ENCODE measurements at regions not wholly inside any gene's neighbourhood (a gene's known extent, or its start where the extent isn't known, plus 50 kb on each side); places are given as distances from the start of the nearest gene placed in this dataset.

DNA sequence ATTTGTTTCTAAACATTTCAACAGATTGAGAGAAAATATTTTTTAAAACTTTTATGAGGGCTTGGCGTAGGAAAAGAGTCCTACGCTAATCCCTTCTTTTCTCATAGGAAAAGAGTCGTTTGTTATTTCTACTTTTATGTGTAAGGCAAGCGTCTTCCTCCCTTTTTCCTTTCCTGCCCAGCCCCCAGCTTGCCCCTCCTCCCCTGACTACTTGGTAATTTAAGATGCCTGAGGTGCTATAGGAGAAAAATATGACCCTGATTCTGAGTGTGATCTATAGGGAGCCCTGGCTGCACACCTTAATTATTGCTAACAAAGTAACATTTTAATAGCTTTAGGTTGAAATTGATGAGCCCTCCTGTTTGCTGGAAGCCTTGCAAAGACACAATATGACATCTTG is 373.6 kb downstream of the PBX1 start:
- no peak for DNase-seq

GRCh38 chr1:164930833-164931232 is 371.8 kb downstream of the PBX1 start:
- no peak for DNase-seq

DNA sequence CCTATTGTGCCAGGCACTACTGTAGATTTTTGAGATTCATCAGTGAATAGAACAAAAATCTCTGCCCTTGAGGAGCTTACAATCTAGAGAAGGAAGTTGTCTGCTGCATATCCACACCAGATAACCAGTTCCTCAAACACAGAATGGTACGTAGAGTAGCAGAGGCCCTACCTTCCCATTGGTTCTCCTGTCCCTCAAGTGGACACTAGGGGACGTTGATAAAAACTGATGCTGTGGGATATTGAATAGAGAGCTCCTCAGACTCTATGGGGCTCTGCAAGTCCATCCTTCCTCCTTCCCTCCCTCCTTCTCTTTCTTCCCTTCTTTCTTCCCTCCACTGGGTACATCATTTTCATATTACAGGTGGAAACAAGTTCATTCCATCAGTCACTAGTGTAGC is 371.3 kb downstream of the PBX1 start:
- DNase-seq, result no peak

GRCh38 chr1:164928232-164928812 is 369.3 kb downstream of the PBX1 start:
- no peak for DNase-seq

DNA sequence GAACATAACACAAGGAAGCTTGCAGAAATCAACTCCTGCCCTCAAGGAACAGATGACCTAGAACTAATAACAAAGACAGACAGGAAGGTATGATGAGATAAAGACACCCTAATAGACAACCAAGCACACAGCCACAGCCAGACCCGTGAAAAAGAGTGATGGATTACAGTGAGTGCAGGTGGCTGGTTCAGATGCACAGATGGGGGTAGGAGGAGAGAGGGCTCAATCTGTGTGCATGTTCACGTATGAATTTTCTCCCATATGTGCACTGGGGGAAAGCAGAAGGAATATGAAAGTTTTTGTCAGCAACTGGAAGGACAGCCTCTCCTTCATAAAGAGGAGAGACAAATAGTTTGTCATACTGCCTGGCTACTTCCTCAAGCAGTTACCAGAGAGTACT is 367.1 kb downstream of the PBX1 start:
- DNase-seq, result no peak

GRCh38 chr1:164922585-164922984 is 363.6 kb downstream of the PBX1 start:
- DNase-seq, result no peak

DNA sequence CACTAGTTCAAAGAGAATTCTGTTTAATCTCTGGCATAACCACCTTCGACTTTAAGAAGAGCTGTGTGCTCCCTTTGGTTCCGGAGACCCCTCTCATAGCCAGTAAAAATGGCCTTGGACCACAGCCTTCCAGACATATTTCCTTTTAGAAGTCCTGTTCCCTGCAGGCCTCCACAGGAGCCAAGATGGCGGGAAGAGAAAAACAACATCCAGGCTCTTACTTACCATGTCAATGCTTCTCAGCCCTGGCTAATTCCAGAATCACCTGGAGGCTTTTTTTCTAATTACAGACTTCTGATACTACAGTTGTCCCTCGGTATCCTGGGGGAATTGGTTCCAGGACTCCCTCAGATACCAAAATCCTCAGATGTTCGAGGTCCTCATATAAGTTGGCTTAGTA is 362.5 kb downstream of the PBX1 start:
- DNase-seq, result no peak

GRCh38 chr1:164918140-164918539 is 359.2 kb downstream of the PBX1 start:
- no peak for DNase-seq

GRCh38 chr1:164914208-164914607 is 355.2 kb downstream of the PBX1 start:
- DNase-seq, result no peak

GRCh38 chr1:164912290-164912689 is 353.3 kb downstream of the PBX1 start:
- DNase-seq, result no peak

- DNase-seq, result no peak
These were observed 351.7 kb downstream of the PBX1 start for GRCh38 chr1:164910671-164911070.

GRCh38 chr1:164907666-164908065 is 348.7 kb downstream of the PBX1 start:
- DNase-seq, result no peak

DNA sequence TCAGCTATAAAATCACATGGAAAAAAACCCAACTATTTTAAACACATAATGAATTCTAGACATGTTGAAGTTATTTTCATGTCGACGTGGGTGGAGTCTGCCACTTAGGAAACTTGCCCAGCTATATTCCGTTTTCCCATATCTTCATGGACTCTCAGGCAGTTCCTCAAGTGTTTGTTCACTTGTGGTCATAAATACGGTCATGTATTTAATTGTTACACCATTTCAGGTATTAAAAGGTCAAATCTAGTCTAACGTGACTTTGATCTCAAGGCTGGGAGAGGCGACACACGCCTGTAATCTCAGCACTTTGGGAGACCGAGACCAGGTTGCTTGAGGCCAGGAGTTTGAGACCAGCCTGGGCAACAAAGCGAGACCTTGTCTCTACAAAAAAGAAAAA is 346.9 kb downstream of the PBX1 start:
- DNase-seq, result no peak

- DNase-seq, result no peak
These were observed 343.5 kb downstream of the PBX1 start for GRCh38 chr1:164902491-164902890.

Measured in activated CD4-positive, alpha-beta T cell treated with anti-CD3 and anti-CD28 coated beads, Interleukin-10, Interleukin-2, amounts not matched to agents 100 ng/mL and 50 ng/mL, durations not matched to agents 16 hours and 8 hours (primary cell).